H9 (cell line): ENCODE measurements at regions not wholly inside any gene's neighbourhood (a gene's known extent, or its start where the extent isn't known, plus 50 kb on each side); places are given as distances from the start of the nearest gene placed in this dataset.

ENCODE experiments used
- DNase-seq: peaks from one replicate; pipeline ENCODE4 v3.0.0-alpha.2; 2017
- H2AFZ ChIP-seq: one replicate; pipeline ENCODE4 v1.6.1; 2013; ENCODE audit warnings: mild to moderate bottlenecking, low read length, control low read depth, moderate library complexity
- H2AK5ac ChIP-seq: 2 replicates; pipeline ENCODE4 v1.6.1; 2013; ENCODE audit warnings: low read length, control low read depth, mixed read lengths; ENCODE audit not compliant: insufficient read length
- H2BK120ac ChIP-seq: one replicate; pipeline ENCODE4 v1.6.1; 2013; ENCODE audit warnings: low read depth, mild to moderate bottlenecking, low read length, control low read depth, inconsistent platforms; ENCODE audit not compliant: poor library complexity, severe bottlenecking
- H2BK12ac ChIP-seq: 2 replicates; pipeline ENCODE4 v1.6.1; 2013; ENCODE audit warnings: low read length, control low read depth, mixed read lengths, low read depth; ENCODE audit not compliant: insufficient read length
- H2BK15ac ChIP-seq: 2 replicates; pipeline ENCODE4 v1.6.1; 2013; ENCODE audit warnings: low read depth, low read length, control low read depth
- H2BK20ac ChIP-seq: one replicate; pipeline ENCODE4 v1.6.1; 2013; ENCODE audit warnings: low read depth, mild to moderate bottlenecking, low read length, control low read depth, inconsistent platforms; ENCODE audit not compliant: poor library complexity, severe bottlenecking
- H2BK5ac ChIP-seq: 2 replicates; pipeline ENCODE4 v1.6.1; 2013; ENCODE audit warnings: low read length, control low read depth, mixed read lengths; ENCODE audit not compliant: insufficient read length
- H3K14ac ChIP-seq: 2 replicates; pipeline ENCODE4 v1.6.1; 2013; ENCODE audit warnings: low read length, control low read depth; ENCODE audit not compliant: insufficient read depth
- H3K18ac ChIP-seq: 2 replicates; pipeline ENCODE4 v1.6.1; 2013; ENCODE audit warnings: low read depth, mild to moderate bottlenecking, mixed read lengths, low read length, control low read depth; ENCODE audit not compliant: insufficient read length
- H3K23ac ChIP-seq: 2 replicates; pipeline ENCODE4 v1.6.1; 2013; ENCODE audit warnings: low read length, control low read depth, mixed read lengths, low read depth; ENCODE audit not compliant: insufficient read length
- H3K23me2 ChIP-seq: 2 replicates; pipeline ENCODE4 v1.6.1; 2013; ENCODE audit warnings: low read depth, mild to moderate bottlenecking, mixed read lengths, low read length, control low read depth; ENCODE audit not compliant: insufficient read length, poor library complexity, severe bottlenecking
- H3K27ac ChIP-seq: 2 replicates; pipeline ENCODE4 v1.5.1; 2013; ENCODE audit warnings: low read length, control low read depth, mixed read lengths, low read depth; ENCODE audit not compliant: insufficient read length
- H3K27me3 ChIP-seq: 2 replicates; pipeline ENCODE4 v1.6.1; 2013; ENCODE audit warnings: low read length, control low read depth, inconsistent platforms; ENCODE audit not compliant: insufficient read depth
- H3K4ac ChIP-seq: 2 replicates; pipeline ENCODE4 v1.6.1; 2013; ENCODE audit warnings: low read depth, mild to moderate bottlenecking, control low read depth, inconsistent platforms, low read length, moderate library complexity
- H3K4me1 ChIP-seq: 2 replicates; pipeline ENCODE4 v1.6.1; 2013; ENCODE audit warnings: low read length, control low read depth, inconsistent platforms; ENCODE audit not compliant: insufficient read depth
- H3K4me2 ChIP-seq: 2 replicates; pipeline ENCODE4 v1.6.1; 2013; ENCODE audit warnings: low read length, control low read depth, mixed read lengths; ENCODE audit not compliant: insufficient read length, insufficient read depth
- H3K56ac ChIP-seq: 2 replicates; pipeline ENCODE4 v1.6.1; 2013; ENCODE audit warnings: low read depth, mild to moderate bottlenecking, mixed read lengths, low read length, control low read depth; ENCODE audit not compliant: insufficient read length
- H3K79me1 ChIP-seq: 2 replicates; pipeline ENCODE4 v1.6.1; 2013; ENCODE audit warnings: low read depth, mild to moderate bottlenecking, moderate library complexity, low read length, control low read depth, inconsistent platforms; ENCODE audit not compliant: insufficient read depth, poor library complexity, severe bottlenecking
- H3K79me2 ChIP-seq: 2 replicates; pipeline ENCODE4 v1.6.1; 2013; ENCODE audit warnings: low read length, control low read depth, inconsistent platforms; ENCODE audit not compliant: insufficient read depth
- H3K9ac ChIP-seq: 2 replicates; pipeline ENCODE4 v1.6.1; 2013; ENCODE audit warnings: low read length, control low read depth, mixed read lengths; ENCODE audit not compliant: insufficient read length; ENCODE audit errors: extremely low read depth
- H3K9me3 ChIP-seq: one replicate; pipeline ENCODE4 v1.6.1; 2013; ENCODE audit warnings: low read depth, low read length, inconsistent platforms; ENCODE audit not compliant: control insufficient read depth
- H3T11ph ChIP-seq: one replicate; pipeline ENCODE4 v1.6.1; 2013; ENCODE audit warnings: mild to moderate bottlenecking, low read length, control low read depth, inconsistent platforms
- H4K20me1 ChIP-seq: one replicate; pipeline ENCODE4 v1.6.1; 2013; ENCODE audit not compliant: control insufficient read depth, insufficient read length, insufficient read depth
- H4K5ac ChIP-seq: 2 replicates; pipeline ENCODE4 v1.6.1; 2013; ENCODE audit warnings: low read depth, mild to moderate bottlenecking, mixed read lengths, low read length, control low read depth; ENCODE audit not compliant: insufficient read length
- H4K8ac ChIP-seq: replicated peaks from 2 replicates; pipeline ENCODE4 v1.6.1; 2013; ENCODE audit warnings: low read length, control low read depth, mixed read lengths, low read depth; ENCODE audit not compliant: insufficient read length
- H4K91ac ChIP-seq: 2 replicates; pipeline ENCODE4 v1.6.1; 2013; ENCODE audit warnings: low read depth, mild to moderate bottlenecking, moderate library complexity, mixed read lengths, low read length, control low read depth; ENCODE audit not compliant: insufficient read length
- H3K27ac Mint-ChIP-seq, 3 experiments: 2 replicates in 2 of 3; 3 replicates in 1 of 3; pipeline ENCODE4 v1.8.0; 2020 to 2021; ENCODE audit warnings: mixed read lengths in 3 of 3, mild to moderate bottlenecking in 1 of 3, moderate library complexity in 1 of 3
- H3K27me3 Mint-ChIP-seq: 2 replicates; pipeline ENCODE4 v1.8.0; 2021; ENCODE audit warnings: low read depth, mild to moderate bottlenecking, moderate library complexity, mixed read lengths
- H3K36me3 Mint-ChIP-seq, 3 experiments: 2 replicates in 2 of 3; 3 replicates in 1 of 3; pipeline ENCODE4 v1.8.0; 2020 to 2021; ENCODE audit warnings: low read depth in 3 of 3, mixed read lengths in 3 of 3; ENCODE audit not compliant: insufficient read depth in 1 of 3
- H3K4me1 Mint-ChIP-seq, 2 experiments: 2 replicates each; pipeline ENCODE4 v1.8.0; 2020; ENCODE audit warnings: mixed read lengths in 2 of 2
- H3K4me3 Mint-ChIP-seq, 2 experiments: 2 replicates in 1 of 2; 3 replicates in 1 of 2; pipeline ENCODE4 v1.8.0; 2020 to 2021; ENCODE audit warnings: mild to moderate bottlenecking in 2 of 2, mixed read lengths in 2 of 2, moderate library complexity in 1 of 2
- H3K9me3 Mint-ChIP-seq, 2 experiments: 2 replicates in 1 of 2; 3 replicates in 1 of 2; pipeline ENCODE4 v1.8.0; 2020; ENCODE audit warnings: mild to moderate bottlenecking in 2 of 2, mixed read lengths in 2 of 2, moderate library complexity in 1 of 2
- CTCF ChIP-seq: fragments of 200-600 bp; sonication (generic); conservative IDR thresholded peaks from 3 replicates; pipeline ENCODE4 v1.8.0; 2021; ENCODE audit warnings: antibody characterized with exemption, mild to moderate bottlenecking
- WGBS: extraction: QIAGEN DNeasy Blood & Tissue Kit; methylation state at CpG from one replicate; pipeline ENCODE4 v1.1.7; 2013; ENCODE audit warnings: missing lambda C conversion rate, low lambda C conversion rate, mixed read lengths; ENCODE audit not compliant: insufficient read length; ENCODE audit errors: extremely low coverage; 5-methylcytosine and 5-hydroxymethylcytosine counted together

GRCh38 chr1:83516369-83516768, 482.6 kb downstream of the TTLL7 start:
- Histone ChIP-seq H3K9ac (no peak overlapping the region), H3K4me2 (no peak overlapping the region), H2BK20ac (no peak overlapping the region), H3K23ac (no peak overlapping the region), H4K20me1 (no peaks in the 10 kb centered on the region), H3K79me2 (no peaks in the 10 kb centered on the region), H3K14ac (no peak overlapping the region), H4K5ac (no peak overlapping the region), H2BK120ac (no peak overlapping the region), H3K18ac (no peak overlapping the region), H2AK5ac (no peak overlapping the region), H3K56ac (no peak overlapping the region), H3K4me1 (no peaks in the 10 kb centered on the region), H4K8ac (no peak overlapping the region), H3K9me3 (no peaks in the 10 kb centered on the region), H4K91ac (no peak overlapping the region), H3T11ph (no peak overlapping the region), H2BK15ac (no peak overlapping the region), H3K4ac (no peak overlapping the region), H3K79me1 (no peaks in the 10 kb centered on the region), H3K27ac (no peak overlapping the region), H2BK5ac (no peak overlapping the region), H3K23me2 (no peaks in the 10 kb centered on the region), H3K27me3 (no peaks in the 10 kb centered on the region), H2BK12ac (no peak overlapping the region), H2AFZ (no peak overlapping the region)
- H3K9me3 Mint-ChIP-seq: no peaks in the 10 kb centered on the region
- no peaks in the 10 kb centered on the region for H3K36me3 Mint-ChIP-seq
- H3K27ac Mint-ChIP-seq: no peak overlapping the region
- no peaks in the 10 kb centered on the region for H3K27me3 Mint-ChIP-seq
- no peak for DNase-seq
- TF ChIP-seq CTCF: no peak
- no peaks in the 10 kb centered on the region for H3K4me1 Mint-ChIP-seq
- H3K4me3 Mint-ChIP-seq: no peak overlapping the region
- WGBS: no CpG with 5 or more reads among the region's 2 CpGs
